ENCODE measurements at regions not wholly inside any gene's neighbourhood (a gene's known extent, or its start where the extent isn't known, plus 50 kb on each side); places are given as distances from the start of the nearest gene placed in this dataset.

GRCh38 chr18:75753753-75754152 is 326.2 kb upstream of the SMIM21 start:
- no peak for TF ChIP-seq CTCF (IDR thresholded peaks at IDR 0.05)
- no peak for TF ChIP-seq POLR2A (IDR thresholded peaks at IDR 0.05)
- TF ChIP-seq POLR2AphosphoS5 (IDR thresholded peaks at IDR 0.05), result no peak
